VCaP (cell line): ENCODE measurements at regions not wholly inside any gene's neighbourhood (a gene's known extent, or its start where the extent isn't known, plus 50 kb on each side); places are given as distances from the start of the nearest gene placed in this dataset.

Experiments used
- H3K27ac ChIP-seq: fragments of 450-650 bp; 2 replicates; pipeline ENCODE4 v1.5.1; 2017
- CTCF ChIP-seq: fragments of 450-650 bp; conservative IDR thresholded peaks from 2 replicates; pipeline ENCODE4 v1.5.1; 2017; ENCODE audit warnings: mild to moderate bottlenecking, moderate library complexity

- no peak for TF ChIP-seq CTCF
Measured at GRCh38 chr2:159851941-159852340, 53.9 kb upstream of the CD302 start.

GRCh38 chr2:159850789-159851188, 52.8 kb upstream of the CD302 start:
- H3K27ac ChIP-seq: no peak overlapping the region
- TF ChIP-seq CTCF: no peak

More at GRCh38 chr2:159851941-159852340, 53.9 kb upstream of the CD302 start:
- no peak overlapping the region for H3K27ac ChIP-seq

GRCh38 chr2:159849160-159849813, 51.3 kb upstream of the CD302 start:
- no peak for TF ChIP-seq CTCF
- H3K27ac ChIP-seq: no peak overlapping the region
